Fibroblast of villous mesenchyme (primary cell): ENCODE measurements at regions not wholly inside any gene's neighbourhood (a gene's known extent, or its start where the extent isn't known, plus 50 kb on each side); places are given as distances from the start of the nearest gene placed in this dataset.
"Not testable (repeated sequence)": the region's sequence is repeated elsewhere in the genome, so short reads cannot be mapped to it uniquely, and the experiment has no call there.

Experiments used
- DNase-seq: peaks from one replicate; pipeline ENCODE4 v3.0.0-alpha.2; 2010; ENCODE audit warnings: low read depth
- H3K4me3 ChIP-seq: 2 replicates; pipeline ENCODE4 v1.5.1; 2011; ENCODE audit warnings: low read depth, mild to moderate bottlenecking, low read length
- CTCF ChIP-seq: IDR thresholded peaks from 2 replicates; pipeline ENCODE4 v1.5.1; 2012; ENCODE audit warnings: low read depth, mild to moderate bottlenecking, low read length; ENCODE audit not compliant: insufficient read depth

- no peak for DNase-seq
- no peak overlapping the region for H3K4me3 ChIP-seq
- no peak for TF ChIP-seq CTCF
Observed at GRCh38 chr14:30238936-30239335, 311.3 kb upstream of the PRKD1 start.

- no peak for DNase-seq
- no peak for TF ChIP-seq CTCF
Observed at GRCh38 chr14:30240018-30240417, 312.4 kb upstream of the PRKD1 start.

GRCh38 chr14:30240685-30241084 lies 313.0 kb upstream of the PRKD1 start:
- no peak for TF ChIP-seq CTCF
- H3K4me3 ChIP-seq = no peak overlapping the region
- no peak for DNase-seq

More at GRCh38 chr14:30240018-30240417, 312.4 kb upstream of the PRKD1 start:
- H3K4me3 ChIP-seq = no peak overlapping the region

- TF ChIP-seq CTCF = no peak
- no peak for DNase-seq
- H3K4me3 ChIP-seq = no peak overlapping the region
Observed at GRCh38 chr14:30242744-30243143, 315.1 kb upstream of the PRKD1 start.

GRCh38 chr14:30243207-30243606 lies 315.6 kb upstream of the PRKD1 start:
- no peak for TF ChIP-seq CTCF
- no peak for DNase-seq
- H3K4me3 ChIP-seq = no peak overlapping the region

- H3K4me3 ChIP-seq = no peak overlapping the region
- peak; percentile 57 for DNase-seq
- TF ChIP-seq CTCF = no peak
Observed at GRCh38 chr14:30243805-30244204, 315.2 kb upstream of the G2E3 start.

GRCh38 chr14:30244348-30244747 lies 314.6 kb upstream of the G2E3 start:
- not testable (repeated sequence) for H3K4me3 ChIP-seq, DNase-seq
